Left ventricle myocardium inferior (tissue), 1 donor: ENCODE measurements at regions not wholly inside any gene's neighbourhood (a gene's known extent, or its start where the extent isn't known, plus 50 kb on each side); places are given as distances from the start of the nearest gene placed in this dataset.

Experiments
- DNase-seq: peaks from one replicate; pipeline ENCODE4 v3.0.0-alpha.2; 2020
- H3K27ac ChIP-seq: fragments of 200-600 bp; replicated peaks from 2 replicates; pipeline ENCODE4 v1.8.0; 2021
- H3K27me3 ChIP-seq: fragments of 200-600 bp; 2 replicates; pipeline ENCODE4 v1.8.0; 2021; ENCODE audit warnings: low read depth
- H3K36me3 ChIP-seq: fragments of 200-600 bp; 2 replicates; pipeline ENCODE4 v1.8.0; 2021
- H3K4me1 ChIP-seq: fragments of 200-600 bp; 2 replicates; pipeline ENCODE4 v1.8.0; 2021
- H3K4me3 ChIP-seq: fragments of 200-600 bp; 2 replicates; pipeline ENCODE4 v1.8.0; 2021; ENCODE audit warnings: mild to moderate bottlenecking, moderate library complexity
- H3K9me3 ChIP-seq: fragments of 200-600 bp; replicated peaks from 2 replicates; pipeline ENCODE4 v1.8.0; 2021
- intact Hi-C: fragments of 100-400 bp; cut with micrococcal nuclease; formaldehyde crosslinking; loops from one replicate; pipeline ENCODE4 v1.11.0; 2022
- TF ChIP-seq, protein P1 (sequence below): fragments of 200-600 bp; IDR thresholded peaks from 2 replicates; pipeline ENCODE4 v1.8.0; 2021; ENCODE audit warnings: antibody characterized with exemption, mild to moderate bottlenecking, borderline replicate concordance
- donor health status: DM: no; HTN: yes; CAD: no; lungs with severe emphysema.

- intact Hi-C loops: no loop called here
- no peak overlapping the region for H3K27ac ChIP-seq
- TF ChIP-seq, protein P1, sequence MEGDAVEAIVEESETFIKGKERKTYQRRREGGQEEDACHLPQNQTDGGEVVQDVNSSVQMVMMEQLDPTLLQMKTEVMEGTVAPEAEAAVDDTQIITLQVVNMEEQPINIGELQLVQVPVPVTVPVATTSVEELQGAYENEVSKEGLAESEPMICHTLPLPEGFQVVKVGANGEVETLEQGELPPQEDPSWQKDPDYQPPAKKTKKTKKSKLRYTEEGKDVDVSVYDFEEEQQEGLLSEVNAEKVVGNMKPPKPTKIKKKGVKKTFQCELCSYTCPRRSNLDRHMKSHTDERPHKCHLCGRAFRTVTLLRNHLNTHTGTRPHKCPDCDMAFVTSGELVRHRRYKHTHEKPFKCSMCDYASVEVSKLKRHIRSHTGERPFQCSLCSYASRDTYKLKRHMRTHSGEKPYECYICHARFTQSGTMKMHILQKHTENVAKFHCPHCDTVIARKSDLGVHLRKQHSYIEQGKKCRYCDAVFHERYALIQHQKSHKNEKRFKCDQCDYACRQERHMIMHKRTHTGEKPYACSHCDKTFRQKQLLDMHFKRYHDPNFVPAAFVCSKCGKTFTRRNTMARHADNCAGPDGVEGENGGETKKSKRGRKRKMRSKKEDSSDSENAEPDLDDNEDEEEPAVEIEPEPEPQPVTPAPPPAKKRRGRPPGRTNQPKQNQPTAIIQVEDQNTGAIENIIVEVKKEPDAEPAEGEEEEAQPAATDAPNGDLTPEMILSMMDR: no peak
- DNase-seq: no peak
- no peaks in the 10 kb centered on the region for H3K36me3 ChIP-seq
- H3K9me3 ChIP-seq: no peaks in the 10 kb centered on the region
- H3K27me3 ChIP-seq: no peaks in the 10 kb centered on the region
- H3K4me1 ChIP-seq: no peaks in the 10 kb centered on the region
- no peak overlapping the region for H3K4me3 ChIP-seq
Observed at GRCh38 chr4:145326491-145326890, 146.1 kb upstream of the OTUD4 start.

GRCh38 chr4:145324161-145324560, 143.8 kb upstream of the OTUD4 start:
- TF ChIP-seq, protein P1: no peak
- Histone ChIP-seq H3K4me3 (no peak overlapping the region), H3K36me3 (no peaks in the 10 kb centered on the region), H3K27ac (no peak overlapping the region), H3K4me1 (no peaks in the 10 kb centered on the region), H3K27me3 (no peaks in the 10 kb centered on the region), H3K9me3 (no peaks in the 10 kb centered on the region)
- intact Hi-C loops: no loop called here
- no peak for DNase-seq

GRCh38 chr4:145320294-145320693, 139.9 kb upstream of the OTUD4 start:
- DNase-seq: no peak
- Histone ChIP-seq H3K36me3 (no peaks in the 10 kb centered on the region), H3K4me1 (no peaks in the 10 kb centered on the region), H3K4me3 (no peak overlapping the region), H3K9me3 (no peaks in the 10 kb centered on the region), H3K27me3 (no peaks in the 10 kb centered on the region), H3K27ac (no peak overlapping the region)
- TF ChIP-seq, protein P1: no peak
- intact Hi-C loops: no loop called here

- Histone ChIP-seq H3K4me1 (no peaks in the 10 kb centered on the region), H3K27me3 (no peaks in the 10 kb centered on the region), H3K9me3 (no peaks in the 10 kb centered on the region), H3K36me3 (no peaks in the 10 kb centered on the region), H3K27ac (no peak overlapping the region), H3K4me3 (no peak overlapping the region)
- intact Hi-C loops: no loop called here
- no peak for DNase-seq
- TF ChIP-seq, protein P1: no peak
Observed at GRCh38 chr4:145319751-145320150, 139.4 kb upstream of the OTUD4 start.

- no peak for DNase-seq
- Histone ChIP-seq H3K27me3 (no peaks in the 10 kb centered on the region), H3K36me3 (no peaks in the 10 kb centered on the region), H3K4me1 (no peaks in the 10 kb centered on the region), H3K4me3 (no peak overlapping the region), H3K9me3 (peaks cover 7% of the 10 kb centered on the region), H3K27ac (no peak overlapping the region)
- TF ChIP-seq, protein P1: no peak
- intact Hi-C loops: no loop called here
Observed at GRCh38 chr4:145316897-145317574, 136.6 kb upstream of the OTUD4 start.

DNA sequence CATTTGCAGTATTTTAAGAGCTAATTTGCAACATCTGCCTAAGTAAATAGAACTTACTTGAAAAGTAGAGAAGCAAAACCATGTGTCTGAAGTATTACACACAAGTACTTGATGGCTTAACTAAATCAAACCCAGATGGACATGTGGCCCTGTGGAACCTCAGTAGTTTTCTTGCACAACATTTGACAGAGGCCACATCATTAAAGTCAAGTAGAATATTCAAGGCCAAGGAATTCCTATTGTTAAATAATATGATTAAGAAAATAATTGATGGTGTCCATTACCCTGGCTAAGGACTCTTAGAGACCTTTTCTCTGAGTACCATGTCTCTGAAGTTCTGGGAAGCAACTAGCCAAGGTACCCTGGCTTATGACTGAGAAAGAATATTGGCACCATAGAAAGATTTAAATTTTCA, 135.4 kb upstream of the OTUD4 start:
- DNase-seq: no peak

More for the DNA sequence above, 135.4 kb upstream of the OTUD4 start:
- intact Hi-C loops: no loop called here
- H3K36me3 ChIP-seq: no peaks in the 10 kb centered on the region
- H3K9me3 ChIP-seq: peaks cover 7% of the 10 kb centered on the region
- no peak overlapping the region for H3K4me3 ChIP-seq
- H3K4me1 ChIP-seq: no peaks in the 10 kb centered on the region
- TF ChIP-seq, protein P1: no peak
- no peaks in the 10 kb centered on the region for H3K27me3 ChIP-seq
- H3K27ac ChIP-seq: no peak overlapping the region
